ENCODE measurements at regions not wholly inside any gene's neighbourhood (a gene's known extent, or its start where the extent isn't known, plus 50 kb on each side); places are given as distances from the start of the nearest gene placed in this dataset.

DNA sequence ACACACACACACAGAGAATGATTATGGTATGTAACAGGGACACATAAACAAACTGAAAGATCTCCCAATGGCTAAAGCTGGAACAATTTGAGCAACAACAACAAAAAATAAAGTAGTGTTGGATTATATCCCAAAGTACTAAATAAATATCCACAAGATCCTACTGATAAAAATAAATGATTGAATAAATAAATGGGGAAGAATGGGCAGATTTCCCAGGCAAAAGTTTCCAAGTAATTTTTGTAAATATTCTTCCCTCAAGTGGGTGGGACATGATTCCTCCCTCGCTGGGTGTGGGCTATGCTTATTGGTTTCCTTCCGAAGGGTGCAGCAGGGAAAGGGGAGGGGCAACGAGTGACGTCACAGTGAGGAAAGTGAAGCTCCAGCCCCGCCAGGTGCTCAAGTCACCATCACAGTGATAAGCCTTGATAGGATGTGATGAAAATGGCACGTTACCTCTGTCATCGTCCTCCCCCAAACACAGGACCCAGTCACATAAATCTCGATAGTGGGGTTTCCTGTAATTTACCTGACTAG, 295.3 kb downstream of the DRD1 start:
- intact Hi-C loops (cut with micrococcal nuclease; ENCODE audit: unreplicated experiment): no loop called here
- peaks cover 27% of the 10 kb centered on the region for H3K9me3 ChIP-seq
- CTCF ChIA-PET: no interaction called here
- peaks cover 29% of the 10 kb centered on the region for H3K9me3 Mint-ChIP-seq (ENCODE audit: unreplicated experiment)
- DNase-seq: no peak
- H3K27ac Mint-ChIP-seq (ENCODE audit: unreplicated experiment): no peak overlapping the region
- no peaks in the 10 kb centered on the region for H3K4me1 ChIP-seq
- H3K36me3 ChIP-seq (ENCODE audit: control insufficient read depth, insufficient read depth, low read length): no peaks in the 10 kb centered on the region
- no peak overlapping the region for H3K4me3 Mint-ChIP-seq (ENCODE audit: unreplicated experiment)
- no peaks in the 10 kb centered on the region for H3K27me3 ChIP-seq (replicated peaks; ENCODE audit: control insufficient read depth, insufficient read depth, low read length)
- POLR2A ChIA-PET: no interaction called here
- BruUV-seq (replicated peaks): no TSS peak
- no peaks in the 10 kb centered on the region for H3K36me3 Mint-ChIP-seq (ENCODE audit: insufficient read depth, unreplicated experiment)
- H3K27me3 Mint-ChIP-seq (ENCODE audit: insufficient read depth, unreplicated experiment): no peaks in the 10 kb centered on the region
- H3K4me3 ChIP-seq (ENCODE audit: low read depth, low read length): no peak overlapping the region
- TF ChIP-seq, protein P1, sequence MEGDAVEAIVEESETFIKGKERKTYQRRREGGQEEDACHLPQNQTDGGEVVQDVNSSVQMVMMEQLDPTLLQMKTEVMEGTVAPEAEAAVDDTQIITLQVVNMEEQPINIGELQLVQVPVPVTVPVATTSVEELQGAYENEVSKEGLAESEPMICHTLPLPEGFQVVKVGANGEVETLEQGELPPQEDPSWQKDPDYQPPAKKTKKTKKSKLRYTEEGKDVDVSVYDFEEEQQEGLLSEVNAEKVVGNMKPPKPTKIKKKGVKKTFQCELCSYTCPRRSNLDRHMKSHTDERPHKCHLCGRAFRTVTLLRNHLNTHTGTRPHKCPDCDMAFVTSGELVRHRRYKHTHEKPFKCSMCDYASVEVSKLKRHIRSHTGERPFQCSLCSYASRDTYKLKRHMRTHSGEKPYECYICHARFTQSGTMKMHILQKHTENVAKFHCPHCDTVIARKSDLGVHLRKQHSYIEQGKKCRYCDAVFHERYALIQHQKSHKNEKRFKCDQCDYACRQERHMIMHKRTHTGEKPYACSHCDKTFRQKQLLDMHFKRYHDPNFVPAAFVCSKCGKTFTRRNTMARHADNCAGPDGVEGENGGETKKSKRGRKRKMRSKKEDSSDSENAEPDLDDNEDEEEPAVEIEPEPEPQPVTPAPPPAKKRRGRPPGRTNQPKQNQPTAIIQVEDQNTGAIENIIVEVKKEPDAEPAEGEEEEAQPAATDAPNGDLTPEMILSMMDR (IDR thresholded peaks at IDR 0.05; ENCODE audit: insufficient read depth in 1 of 2, low read depth in 1 of 2, low read length in 1 of 2, severe bottlenecking in 1 of 2, unreplicated experiment in 1 of 2): no peak
- no peaks in the 10 kb centered on the region for H3K4me1 Mint-ChIP-seq (ENCODE audit: low read depth, unreplicated experiment)

DNA sequence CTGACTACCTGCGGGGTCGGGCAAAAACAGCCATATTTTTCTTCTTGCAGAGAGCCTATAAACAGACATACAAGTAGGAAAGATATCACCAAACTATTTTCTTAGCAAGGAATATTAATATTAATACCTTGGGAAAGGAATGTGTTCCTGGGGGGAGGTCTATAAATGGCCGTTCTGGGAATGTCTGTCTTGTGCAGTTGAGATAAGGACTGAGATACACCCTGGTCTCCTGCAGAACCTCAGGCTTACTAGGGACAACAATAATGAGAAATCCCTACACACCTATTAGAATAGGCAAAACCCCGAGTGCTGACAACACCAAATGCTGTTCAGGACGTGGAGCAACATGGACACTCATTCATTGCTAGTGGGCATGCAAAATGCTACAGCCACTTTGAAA, 297.2 kb downstream of the DRD1 start:
- no peaks in the 10 kb centered on the region for H3K4me1 Mint-ChIP-seq (ENCODE audit: low read depth, unreplicated experiment)
- Histone ChIP-seq H3K36me3 (ENCODE audit: control insufficient read depth, insufficient read depth, low read length) (no peaks in the 10 kb centered on the region), H3K27me3 (replicated peaks; ENCODE audit: control insufficient read depth, insufficient read depth, low read length) (no peaks in the 10 kb centered on the region), H3K4me3 (ENCODE audit: low read depth, low read length) (no peak overlapping the region), H3K4me1 (no peaks in the 10 kb centered on the region), H3K9me3 (peaks cover 21% of the 10 kb centered on the region)
- ChIA-PET POLR2A (no interaction called here), CTCF (no interaction called here)
- intact Hi-C loops (cut with micrococcal nuclease; ENCODE audit: unreplicated experiment): no loop called here
- DNase-seq: peak in 1 of 2 experiments; percentile 12
- no peak overlapping the region for H3K4me3 Mint-ChIP-seq (ENCODE audit: unreplicated experiment)
- BruUV-seq (replicated peaks): no TSS peak
- H3K27me3 Mint-ChIP-seq (ENCODE audit: insufficient read depth, unreplicated experiment): no peaks in the 10 kb centered on the region
- no peak overlapping the region for H3K27ac Mint-ChIP-seq (ENCODE audit: unreplicated experiment)
- H3K36me3 Mint-ChIP-seq (ENCODE audit: insufficient read depth, unreplicated experiment): no peaks in the 10 kb centered on the region
- H3K9me3 Mint-ChIP-seq (ENCODE audit: unreplicated experiment): peaks cover 37% of the 10 kb centered on the region
- TF ChIP-seq, protein P1 (IDR thresholded peaks at IDR 0.05; ENCODE audit: insufficient read depth in 1 of 2, low read depth in 1 of 2, low read length in 1 of 2, severe bottlenecking in 1 of 2, unreplicated experiment in 1 of 2): no peak

DNA sequence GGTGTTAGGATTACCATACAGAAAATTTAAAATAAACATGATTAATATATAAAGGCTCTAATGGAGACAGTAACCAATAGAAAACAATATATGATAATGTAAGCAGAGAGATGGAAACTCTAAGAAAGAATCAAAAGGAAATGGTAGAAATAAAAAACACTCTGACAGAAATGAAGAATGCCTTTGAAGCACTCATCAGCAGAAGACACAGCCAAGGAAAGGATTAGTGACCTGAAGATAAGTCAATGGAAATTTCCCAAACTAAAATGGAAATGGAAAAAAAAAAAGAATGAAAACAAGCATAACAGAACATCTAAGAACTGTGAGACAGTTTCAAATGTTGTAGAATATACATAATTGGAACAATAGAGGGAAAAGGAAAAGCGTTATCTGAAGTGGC, 302.6 kb downstream of the DRD1 start:
- BruUV-seq (replicated peaks): no TSS peak
- no peaks in the 10 kb centered on the region for H3K36me3 ChIP-seq (ENCODE audit: control insufficient read depth, insufficient read depth, low read length)
- Mint-ChIP-seq H3K4me1 (ENCODE audit: low read depth, unreplicated experiment) (no peaks in the 10 kb centered on the region), H3K27me3 (ENCODE audit: insufficient read depth, unreplicated experiment) (no peaks in the 10 kb centered on the region), H3K27ac (ENCODE audit: unreplicated experiment) (no peak overlapping the region), H3K36me3 (ENCODE audit: insufficient read depth, unreplicated experiment) (no peaks in the 10 kb centered on the region), H3K9me3 (ENCODE audit: unreplicated experiment) (peaks cover 39% of the 10 kb centered on the region), H3K4me3 (ENCODE audit: unreplicated experiment) (no peak overlapping the region)
- no peak for DNase-seq
- H3K4me1 ChIP-seq: no peaks in the 10 kb centered on the region
- H3K27me3 ChIP-seq (replicated peaks; ENCODE audit: control insufficient read depth, insufficient read depth, low read length): no peaks in the 10 kb centered on the region
- ChIA-PET POLR2A (no interaction called here), CTCF (no interaction called here)
- H3K4me3 ChIP-seq (ENCODE audit: low read depth, low read length): no peak overlapping the region
- H3K9me3 ChIP-seq: peaks cover 13% of the 10 kb centered on the region
- intact Hi-C loops (cut with micrococcal nuclease; ENCODE audit: unreplicated experiment): no loop called here
- TF ChIP-seq, protein P1 (IDR thresholded peaks at IDR 0.05; ENCODE audit: insufficient read depth in 1 of 2, low read depth in 1 of 2, low read length in 1 of 2, severe bottlenecking in 1 of 2, unreplicated experiment in 1 of 2): no peak
